NCI-H128 (cell line): ENCODE measurements at regions not wholly inside any gene's neighbourhood (a gene's known extent, or its start where the extent isn't known, plus 50 kb on each side); places are given as distances from the start of the nearest gene placed in this dataset.

Experiments
- DNase-seq: peaks from one replicate; lab custom pipeline; 2025; ENCODE audit not compliant: unreplicated experiment; lab: John Stamatoyannopoulos, UW

GRCh38 chr18:30562231-30562630, 480.3 kb downstream of the DSC3 start:
- DNase-seq, result no peak

GRCh38 chr18:30556112-30556511, 486.4 kb downstream of the DSC3 start:
- DNase-seq, result no peak

GRCh38 chr18:30545393-30545792, 497.1 kb downstream of the DSC3 start:
- DNase-seq, result no peak

DNA sequence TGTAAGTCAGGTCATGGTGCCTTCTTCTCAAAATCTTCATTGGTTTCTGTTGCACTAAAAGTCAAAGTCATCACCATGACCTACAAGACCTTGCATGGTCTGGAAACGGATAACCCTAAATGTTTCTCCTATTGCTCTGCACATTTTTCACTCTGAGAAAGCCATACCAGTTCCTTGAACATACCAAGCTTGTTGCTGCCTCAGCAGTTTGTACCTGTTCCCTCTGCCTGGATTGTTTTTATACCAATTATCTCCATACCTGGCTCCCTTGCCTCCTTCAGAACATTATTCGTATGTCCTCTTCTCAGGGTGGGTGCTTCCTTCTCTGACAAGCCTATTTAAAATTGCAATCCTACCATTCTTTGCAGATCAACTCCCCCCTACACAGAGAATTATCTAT, 498.4 kb downstream of the DSC3 start:
- DNase-seq, result no peak

- DNase-seq, result no peak
These were observed 508.8 kb downstream of the DSC3 start for GRCh38 chr18:30533716-30534115.

GRCh38 chr18:30527917-30528316, 514.6 kb downstream of the DSC3 start:
- no peak for DNase-seq

GRCh38 chr18:30527226-30527625, 515.3 kb downstream of the DSC3 start:
- no peak for DNase-seq

DNA sequence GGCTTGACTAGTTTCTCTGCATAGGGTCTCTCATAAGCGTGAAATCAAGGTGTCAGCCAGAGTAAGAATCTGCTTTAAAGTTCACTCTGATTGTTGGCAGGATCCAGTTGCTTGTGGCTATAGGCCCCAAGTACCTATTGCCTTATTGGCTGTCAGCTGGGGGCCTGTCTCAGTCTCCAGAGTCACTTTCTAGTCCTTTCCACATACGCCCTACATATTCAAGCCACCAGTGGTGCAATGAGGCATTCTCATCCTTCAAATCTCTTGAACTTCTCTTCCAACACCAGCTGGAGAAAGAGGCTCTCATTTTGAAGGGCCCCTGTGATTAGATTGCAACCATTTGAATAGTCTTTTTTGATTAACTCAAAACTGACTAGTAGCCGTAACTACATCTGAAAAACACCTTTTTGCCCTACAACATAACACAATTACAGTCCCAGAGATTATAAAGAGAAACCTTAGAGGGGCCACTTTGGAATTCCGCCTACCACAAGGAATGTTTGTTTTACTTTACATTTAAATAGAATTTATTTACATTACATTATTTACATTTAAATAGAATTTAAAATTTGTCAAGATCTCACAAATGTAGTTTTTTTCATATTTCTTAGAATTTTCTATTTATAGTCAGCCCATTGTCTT, 520.1 kb downstream of the DSC3 start:
- DNase-seq, result no peak

DNA sequence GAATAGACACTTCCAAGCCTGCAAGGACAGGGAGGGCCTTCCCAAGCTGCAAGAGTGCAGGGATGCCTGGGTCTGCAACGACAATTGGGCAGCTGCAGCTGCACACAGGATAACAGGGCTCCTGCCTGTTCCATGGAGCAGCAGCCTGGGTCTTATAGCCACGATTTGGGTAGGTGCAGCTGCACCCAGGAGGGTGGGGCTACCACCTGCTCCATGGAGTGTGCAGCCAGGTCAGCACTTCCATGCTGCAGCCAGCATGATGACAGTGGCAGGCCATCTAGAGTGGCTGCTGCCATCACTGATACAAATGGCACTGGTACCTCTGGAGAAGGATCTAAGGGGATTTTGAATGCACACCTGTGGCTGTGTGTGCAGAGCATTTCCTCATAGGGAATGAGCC, 528.5 kb downstream of the DSC3 start:
- no peak for DNase-seq

DNA sequence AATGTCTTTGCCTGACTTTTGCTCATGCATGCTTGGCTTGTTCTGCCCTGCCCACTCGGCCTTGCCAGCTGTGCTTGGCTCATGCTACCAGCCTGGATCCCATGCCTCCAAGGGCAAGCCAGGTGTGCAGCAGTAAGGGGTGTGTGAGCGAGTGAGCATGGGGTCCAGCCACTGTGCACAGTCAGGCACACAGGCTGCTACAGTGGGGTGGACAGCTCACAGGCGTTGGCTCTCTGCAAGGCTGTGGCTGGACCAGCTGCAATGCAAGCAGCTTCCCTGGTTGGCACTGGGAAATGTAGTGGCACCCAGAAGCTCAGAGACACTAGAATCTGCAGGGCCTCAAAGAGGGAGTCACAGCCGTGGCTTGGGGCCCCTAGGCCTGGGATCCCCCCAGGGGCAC, 529.7 kb downstream of the DSC3 start:
- no peak for DNase-seq

DNA sequence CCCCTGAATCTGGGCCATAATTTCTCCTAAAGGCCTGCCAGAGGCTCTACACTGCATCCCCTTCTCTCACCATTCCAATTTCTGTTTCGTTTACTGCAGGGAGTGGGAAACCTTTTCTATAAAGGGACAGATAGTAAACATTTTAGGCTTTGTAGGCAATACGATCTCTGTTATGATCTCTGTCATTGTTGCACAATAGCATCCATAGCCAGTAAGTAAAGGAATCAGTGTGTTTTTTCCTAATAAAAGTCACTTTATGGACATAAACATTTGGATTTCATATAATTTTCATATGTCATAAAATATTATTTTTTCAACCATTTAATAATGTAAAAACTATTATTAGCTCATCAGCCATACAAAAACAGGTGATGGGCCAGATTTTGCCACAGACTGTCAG, 531.7 kb downstream of the DSC3 start:
- no peak for DNase-seq

- no peak for DNase-seq
These were observed 540.9 kb downstream of the DSC3 start for GRCh38 chr18:30501594-30501993.

GRCh38 chr18:30500240-30500945, 542.1 kb downstream of the DSC3 start:
- DNase-seq, result no peak

GRCh38 chr18:30499721-30500120, 542.8 kb downstream of the DSC3 start:
- no peak for DNase-seq

DNA sequence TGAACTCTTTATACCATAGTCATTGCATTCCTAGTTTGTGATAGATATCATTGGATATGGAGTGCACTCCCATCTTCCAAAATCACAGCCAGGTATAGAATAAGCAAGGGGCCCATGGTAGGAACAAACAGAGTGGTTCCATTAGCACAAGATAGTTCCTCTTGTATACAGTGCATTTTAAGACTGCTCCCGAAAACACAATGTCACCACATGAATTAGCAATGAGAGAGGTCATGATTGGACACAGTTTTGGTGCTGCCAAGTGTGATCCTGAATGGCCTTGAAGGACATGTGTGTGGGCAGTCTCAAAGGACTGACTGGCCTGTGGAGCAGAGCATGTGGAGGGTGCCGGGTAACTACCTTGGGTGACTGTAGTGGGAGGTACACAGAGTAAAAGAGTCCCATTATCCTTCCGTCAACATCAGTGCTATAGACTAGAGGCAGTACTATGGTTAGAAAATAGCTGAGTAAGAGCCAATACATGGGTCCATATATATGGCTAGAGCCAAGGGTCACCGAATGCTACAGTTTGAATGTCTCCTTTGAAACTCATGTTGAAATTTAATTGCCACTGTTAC, 549.9 kb downstream of the DSC3 start:
- no peak for DNase-seq

DNA sequence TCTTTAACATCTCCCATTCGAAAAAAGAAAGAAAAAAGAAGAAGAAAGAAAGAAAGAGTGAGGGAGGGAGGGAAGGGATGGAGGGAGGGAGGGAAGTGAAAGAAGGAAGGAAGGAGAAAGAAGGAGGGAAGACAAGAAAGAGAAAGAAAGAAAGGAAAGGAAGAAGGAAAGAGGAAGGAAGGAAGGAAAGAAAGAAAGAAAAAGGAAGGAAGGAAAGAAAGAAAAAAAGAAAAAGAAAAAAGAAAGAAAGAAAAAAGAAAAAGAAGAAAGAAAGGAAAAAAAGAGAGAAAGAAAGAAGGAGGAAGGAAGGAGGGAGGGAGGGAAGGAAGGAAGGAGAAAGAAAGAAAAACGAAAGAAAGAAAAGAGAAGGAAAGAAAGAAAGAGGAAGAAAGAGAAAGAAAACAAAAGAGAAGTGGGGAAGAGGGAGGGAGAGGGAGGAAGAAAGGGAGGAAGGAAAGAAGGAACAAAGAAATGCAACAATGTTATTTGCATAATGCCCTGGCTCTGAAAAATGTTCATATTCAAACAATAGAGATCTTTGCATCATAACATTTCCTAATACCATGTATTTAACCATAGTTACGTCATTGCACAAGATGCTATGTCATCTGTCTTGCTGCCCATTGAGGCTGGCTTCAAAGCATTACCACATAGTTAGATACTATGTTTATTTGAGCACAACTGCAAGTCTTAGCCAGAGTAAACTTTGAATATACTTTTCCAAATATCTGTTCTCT, 550.6 kb downstream of the DSC3 start:
- no peak for DNase-seq

DNA sequence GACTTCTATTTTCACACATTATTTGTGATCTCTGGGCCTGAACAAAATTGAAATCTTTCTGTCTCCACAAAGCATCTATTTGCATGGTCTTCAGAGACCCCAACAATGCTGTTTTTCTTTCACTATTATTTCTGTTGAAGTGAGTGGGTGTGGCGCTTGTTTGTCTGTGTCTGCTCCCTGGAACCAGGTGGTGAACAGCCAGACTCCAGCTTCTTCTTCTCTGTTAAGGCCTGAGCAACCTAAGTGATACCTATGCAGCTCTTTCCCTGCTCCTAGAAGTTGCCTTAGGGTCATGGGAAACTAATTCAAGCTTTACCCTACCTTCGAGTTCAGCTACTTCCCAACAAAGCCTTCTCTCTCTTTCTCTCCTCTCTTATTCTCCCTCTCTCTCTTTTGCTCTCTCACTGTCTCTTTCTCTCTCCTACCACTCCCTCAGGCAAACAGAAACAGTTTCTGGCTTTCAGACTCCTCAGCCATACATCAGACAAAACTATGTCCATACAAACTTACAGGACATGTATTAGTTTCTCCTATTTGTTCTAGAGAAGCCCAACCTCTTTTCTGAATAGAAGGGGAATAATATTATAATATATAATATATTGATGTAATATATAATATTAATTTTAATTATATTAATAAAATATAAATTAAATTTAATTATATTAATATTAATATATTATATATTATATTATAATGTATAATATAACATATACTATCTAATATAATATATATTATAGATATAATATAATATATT, 552.5 kb downstream of the DSC3 start:
- DNase-seq, result no peak

DNA sequence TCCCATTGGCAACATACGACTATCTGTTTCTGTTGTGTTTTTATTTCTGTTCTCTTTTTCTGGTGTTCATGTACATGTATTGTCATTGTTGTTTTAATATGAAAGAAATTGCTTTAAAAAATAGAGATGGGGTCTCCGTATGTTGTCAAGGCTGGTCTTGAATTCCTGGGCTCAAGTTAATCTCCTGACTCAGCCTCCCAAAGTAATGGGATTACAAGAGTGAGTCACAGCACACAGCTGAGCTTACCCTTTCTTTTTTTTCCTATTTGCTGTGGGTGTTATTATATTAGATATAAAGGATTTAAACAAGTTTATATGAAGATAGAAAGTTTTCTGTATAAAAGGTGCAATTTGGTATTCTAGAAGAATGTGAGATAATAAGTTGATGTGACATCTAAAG, 554.6 kb downstream of the DSC3 start:
- no peak for DNase-seq

- DNase-seq, result no peak
These were observed 555.7 kb downstream of the DSC3 start for GRCh38 chr18:30486856-30487255.

DNA sequence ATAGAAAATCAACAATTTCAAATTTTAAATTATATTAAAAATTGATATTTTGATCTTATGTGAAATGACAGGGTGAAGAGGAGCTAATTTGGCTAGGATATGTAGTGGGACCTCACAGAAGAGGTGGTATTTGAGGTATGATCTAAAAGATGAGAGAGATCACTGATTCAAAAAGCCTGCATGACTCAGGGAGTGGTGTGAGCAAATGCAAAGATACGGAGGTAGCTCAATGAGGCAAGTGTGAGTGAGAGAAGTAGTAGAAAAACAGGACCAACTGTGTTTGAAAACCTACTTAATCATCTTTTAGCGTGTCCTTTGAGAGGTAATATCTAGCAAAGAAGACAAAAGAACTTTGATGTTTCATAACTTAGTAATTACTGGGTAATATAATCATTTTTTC, 557.5 kb downstream of the DSC3 start:
- no peak for DNase-seq

DNA sequence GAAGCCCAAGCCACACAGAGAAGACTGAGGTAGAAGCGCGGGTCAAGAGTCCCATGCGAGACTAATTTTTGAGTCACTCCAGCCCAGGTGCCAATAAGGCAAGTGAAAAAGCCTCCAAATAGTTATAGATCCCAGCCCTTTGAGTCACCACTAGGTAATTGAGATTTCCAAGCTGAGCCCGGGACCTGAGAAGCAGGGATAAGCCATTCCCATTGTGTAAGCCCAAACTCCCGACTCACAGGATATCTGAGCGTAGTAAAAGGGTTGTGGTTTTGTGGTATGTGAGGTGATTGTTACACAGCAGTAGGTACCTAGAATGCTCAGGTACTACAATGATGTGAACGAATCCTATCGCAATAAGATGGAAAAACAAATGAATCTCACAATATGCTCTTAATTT, 560.7 kb downstream of the DSC3 start:
- no peak for DNase-seq
